DOHH2 (cell line): ENCODE measurements at regions not wholly inside any gene's neighbourhood (a gene's known extent, or its start where the extent isn't known, plus 50 kb on each side); places are given as distances from the start of the nearest gene placed in this dataset.

Experiments
- H3F3A ChIP-seq: fragments of 200-600 bp; sonication (generic), shearing (Covaris generic); 2 replicates; pipeline ENCODE4 v1.6.0; 2016; ENCODE audit warnings: antibody characterized with exemption, mild to moderate bottlenecking; ENCODE audit not compliant: control insufficient read depth, insufficient read depth
- H3K27ac ChIP-seq: fragments of 200-600 bp; sonication (generic); 2 replicates; pipeline ENCODE4 v1.5.1; 2014; ENCODE audit warnings: low read depth, mild to moderate bottlenecking, low read length, moderate library complexity
- H3K27me3 ChIP-seq: fragments of 200-600 bp; sonication (generic); 2 replicates; pipeline ENCODE4 v1.6.1; 2014; ENCODE audit warnings: mild to moderate bottlenecking, low read length, mixed read lengths; ENCODE audit not compliant: control insufficient read depth
- H3K36me3 ChIP-seq: fragments of 200-600 bp; sonication (generic); 2 replicates; pipeline ENCODE4 v1.6.1; 2014; ENCODE audit warnings: mild to moderate bottlenecking, low read length, moderate library complexity, mixed read lengths; ENCODE audit not compliant: control insufficient read depth
- H3K4me1 ChIP-seq: fragments of 200-600 bp; sonication (generic); 2 replicates; pipeline ENCODE4 v1.6.1; 2014; ENCODE audit warnings: mild to moderate bottlenecking, low read length, mixed read lengths; ENCODE audit not compliant: control insufficient read depth
- H3K4me2 ChIP-seq: fragments of 200-600 bp; sonication (generic); 2 replicates; pipeline ENCODE4 v1.6.0; 2014; ENCODE audit warnings: mild to moderate bottlenecking, low read length, moderate library complexity
- H3K4me3 ChIP-seq: fragments of 200-600 bp; sonication (generic); 2 replicates; pipeline ENCODE4 v1.5.1; 2014; ENCODE audit warnings: mild to moderate bottlenecking, low read length, mixed read lengths
- H3K79me2 ChIP-seq: fragments of 200-600 bp; sonication (generic); 2 replicates; pipeline ENCODE4 v1.6.1; 2014; ENCODE audit warnings: mild to moderate bottlenecking, low read length, mixed read lengths; ENCODE audit not compliant: control insufficient read depth
- H3K9me2 ChIP-seq: fragments of 200-600 bp; sonication (generic); replicated peaks from 2 replicates; pipeline ENCODE4 v1.6.1; 2014; ENCODE audit warnings: mild to moderate bottlenecking, low read length, mixed read lengths; ENCODE audit not compliant: control insufficient read depth
- H3K9me3 ChIP-seq: fragments of 200-600 bp; sonication (generic); 2 replicates; pipeline ENCODE4 v1.6.1; 2014; ENCODE audit warnings: antibody characterized with exemption, low read length, mixed read lengths; ENCODE audit not compliant: control insufficient read depth, insufficient read depth
- H4K20me1 ChIP-seq: fragments of 200-600 bp; sonication (generic); 2 replicates; pipeline ENCODE4 v1.6.0; 2014; ENCODE audit warnings: low read depth, mild to moderate bottlenecking, antibody characterized with exemption, low read length, moderate library complexity; ENCODE audit not compliant: control insufficient read depth, insufficient read depth
- CTCF ChIP-seq: fragments of 200-600 bp; sonication (generic); IDR thresholded peaks from one replicate; pipeline ENCODE4 v1.5.1; 2014; ENCODE audit warnings: antibody characterized with exemption, mild to moderate bottlenecking, low read depth, low read length; ENCODE audit not compliant: poor library complexity, severe bottlenecking
- EZH2phosphoT487 ChIP-seq: fragments of 200-600 bp; sonication (generic); IDR thresholded peaks from 2 replicates; pipeline ENCODE4 v1.6.1; 2017; ENCODE audit warnings: borderline replicate concordance, mild to moderate bottlenecking, antibody characterized with exemption, low read length, moderate library complexity, mixed read lengths

GRCh38 chr10:21349912-21350286 is 175.6 kb downstream of the SKIDA1 start:
- H4K20me1 ChIP-seq: no peaks in the 10 kb centered on the region
- no peaks in the 10 kb centered on the region for H3F3A ChIP-seq
- H3K9me2 ChIP-seq: no peaks in the 10 kb centered on the region
- H3K79me2 ChIP-seq: no peaks in the 10 kb centered on the region
- no peak for TF ChIP-seq EZH2phosphoT487
- no peak for TF ChIP-seq CTCF
- H3K4me1 ChIP-seq: no peaks in the 10 kb centered on the region
- H3K27ac ChIP-seq: no peak overlapping the region
- H3K36me3 ChIP-seq: no peaks in the 10 kb centered on the region
- H3K9me3 ChIP-seq: no peaks in the 10 kb centered on the region
- no peak overlapping the region for H3K4me3 ChIP-seq
- H3K4me2 ChIP-seq: no peak overlapping the region
- no peaks in the 10 kb centered on the region for H3K27me3 ChIP-seq

- Histone ChIP-seq H3K4me2 (no peak overlapping the region), H3F3A (no peaks in the 10 kb centered on the region), H3K79me2 (no peaks in the 10 kb centered on the region), H3K36me3 (no peaks in the 10 kb centered on the region), H3K9me2 (no peaks in the 10 kb centered on the region), H3K27ac (no peak overlapping the region), H3K4me1 (no peaks in the 10 kb centered on the region), H3K9me3 (no peaks in the 10 kb centered on the region), H3K4me3 (no peak overlapping the region), H4K20me1 (no peaks in the 10 kb centered on the region), H3K27me3 (no peaks in the 10 kb centered on the region)
- TF ChIP-seq CTCF (no peak), EZH2phosphoT487 (no peak)
Measured at GRCh38 chr10:21347785-21348170, 177.7 kb downstream of the SKIDA1 start.

- no peaks in the 10 kb centered on the region for H3K4me1 ChIP-seq
Measured at GRCh38 chr10:21347043-21347784, 178.3 kb downstream of the SKIDA1 start.

More at GRCh38 chr10:21347043-21347784, 178.3 kb downstream of the SKIDA1 start:
- H3K9me2 ChIP-seq: no peaks in the 10 kb centered on the region
- TF ChIP-seq EZH2phosphoT487 (no peak), CTCF (no peak)
- H3K9me3 ChIP-seq: no peaks in the 10 kb centered on the region
- H3K36me3 ChIP-seq: no peaks in the 10 kb centered on the region
- no peak overlapping the region for H3K27ac ChIP-seq
- no peaks in the 10 kb centered on the region for H4K20me1 ChIP-seq
- no peaks in the 10 kb centered on the region for H3K27me3 ChIP-seq
- no peak overlapping the region for H3K4me2 ChIP-seq
- no peak overlapping the region for H3K4me3 ChIP-seq
- no peaks in the 10 kb centered on the region for H3F3A ChIP-seq
- no peaks in the 10 kb centered on the region for H3K79me2 ChIP-seq
